Adrenal gland (tissue), 9 donors: ENCODE measurements at regions not wholly inside any gene's neighbourhood (a gene's known extent, or its start where the extent isn't known, plus 50 kb on each side); places are given as distances from the start of the nearest gene placed in this dataset.

Source experiments
- DNase-seq, 7 donors: peaks; one replicate each; pipeline ENCODE4 v3.0.0-alpha.2; 2019 to 2020
- H3K27ac ChIP-seq, 5 donors: fragments of 200-600 bp; sonication (generic) in 4 of 5; 1 replicate in 3 of 5; 2 replicates in 2 of 5; pipeline versions ENCODE4 v1.5.1 to v1.8.0; 2016 to 2020; ENCODE audit warnings: mild to moderate bottlenecking in 1 of 5
- H3K27me3 ChIP-seq: fragments of 200-600 bp; 2 replicates; pipeline ENCODE4 v1.8.0; 2021
- H3K36me3 ChIP-seq, 2 donors: fragments of 200-600 bp; replicated peaks in 1 of 2; 1 replicate in 1 of 2; 2 replicates in 1 of 2; pipeline versions ENCODE4 v1.5.1 to v1.8.0; 2018 to 2022
- H3K4me1 ChIP-seq, 2 donors: fragments of 200-600 bp; replicated peaks in 1 of 2; 1 replicate in 1 of 2; 2 replicates in 1 of 2; pipeline versions ENCODE4 v1.5.1 to v1.8.0; 2018 to 2021
- H3K4me3 ChIP-seq, 4 donors: fragments of 200-600 bp; sonication (generic) in 3 of 4; one replicate each; pipeline ENCODE4 v1.5.1; 2016 to 2018
- H3K9me3 ChIP-seq, 3 donors: fragments of 200-600 bp; sonication (generic) in 1 of 3; replicated peaks in 1 of 3; 1 replicate in 2 of 3; 2 replicates in 1 of 3; pipeline versions ENCODE4 v1.5.1 to v1.8.0; 2016 to 2021
- POLR2A ChIP-seq, 2 donors: fragments of 450-650 bp; IDR thresholded peaks; one replicate each; pipeline ENCODE4 v1.6.1; 2017; ENCODE audit warnings: antibody characterized with exemption in 2 of 2, mild to moderate bottlenecking in 2 of 2, moderate library complexity in 1 of 2
- WGBS, 4 donors: extraction: QIAGEN DNeasy Blood & Tissue Kit in 2 of 4; methylation state at CpG; one replicate each; pipeline versions ENCODE4 v1.1.5 to v1.1.7; 2013 to 2017; 5-methylcytosine and 5-hydroxymethylcytosine counted together
- intact Hi-C, 2 donors: fragments of 100-400 bp; cut with DNase I; formaldehyde crosslinking; loops; one replicate each; pipeline versions ENCODE4 v1.14.1 to v1.15.0; 2022 to 2023
- TF ChIP-seq, protein P1 (sequence below), 6 experiments: fragments of 450-650 bp in 4 of 6; fragments of 200-600 bp in 2 of 6; sonication (generic) in 1 of 6; IDR thresholded peaks; 1 replicate in 5 of 6; 2 replicates in 1 of 6; pipeline versions ENCODE4 v1.5.1 to v1.8.0; 2016 to 2021; ENCODE audit warnings: antibody characterized with exemption in 6 of 6, mild to moderate bottlenecking in 2 of 6, moderate library complexity in 1 of 6
- donor health status: healthy with polysubstance abuse.
- donor health status: Bipolar disorder and iron deficiency.
- donor health status: DM: yes; HTN: yes; CAD: no.
- donor health status: DM: no; HTN: no; CAD: no.
- donor health status: DM: no; HTN: no; CAD: no.

DNA sequence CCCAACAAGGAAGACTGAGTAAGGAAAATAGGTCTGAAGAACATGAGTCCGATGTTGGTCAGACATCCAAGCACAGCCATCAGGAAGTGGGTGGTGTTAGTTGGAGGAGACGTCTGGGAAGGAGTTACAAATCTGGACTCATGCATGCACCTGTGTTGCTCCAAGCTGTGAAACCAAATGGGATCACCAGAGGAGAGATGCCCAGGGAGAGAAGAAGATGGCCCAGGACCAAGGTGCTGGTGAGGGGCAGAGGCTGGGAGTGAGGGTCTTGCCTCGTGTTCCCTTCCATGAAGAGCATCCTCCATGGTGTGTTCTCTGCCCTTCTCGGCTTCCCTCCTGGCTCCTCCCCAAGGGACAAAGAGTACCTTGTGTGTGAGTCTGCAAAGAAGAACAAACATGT lies 405.6 kb downstream of the NPHP4 start:
- Histone ChIP-seq H3K4me3 (no peak overlapping the region), H3K36me3 (no peaks in the 10 kb centered on the region), H3K27me3 (no peaks in the 10 kb centered on the region), H3K4me1 (no peaks in the 10 kb centered on the region), H3K27ac (no peak overlapping the region), H3K9me3 (peaks cover 0 to 8% (median 0%) of the 10 kb centered on the region in 3 donors)
- intact Hi-C loops = no loop called here
- DNase-seq = peak in 1 of 7 donors; percentile 14
- no peak for TF ChIP-seq POLR2A (IDR thresholded peaks at IDR 0.05)
- TF ChIP-seq, protein P1, sequence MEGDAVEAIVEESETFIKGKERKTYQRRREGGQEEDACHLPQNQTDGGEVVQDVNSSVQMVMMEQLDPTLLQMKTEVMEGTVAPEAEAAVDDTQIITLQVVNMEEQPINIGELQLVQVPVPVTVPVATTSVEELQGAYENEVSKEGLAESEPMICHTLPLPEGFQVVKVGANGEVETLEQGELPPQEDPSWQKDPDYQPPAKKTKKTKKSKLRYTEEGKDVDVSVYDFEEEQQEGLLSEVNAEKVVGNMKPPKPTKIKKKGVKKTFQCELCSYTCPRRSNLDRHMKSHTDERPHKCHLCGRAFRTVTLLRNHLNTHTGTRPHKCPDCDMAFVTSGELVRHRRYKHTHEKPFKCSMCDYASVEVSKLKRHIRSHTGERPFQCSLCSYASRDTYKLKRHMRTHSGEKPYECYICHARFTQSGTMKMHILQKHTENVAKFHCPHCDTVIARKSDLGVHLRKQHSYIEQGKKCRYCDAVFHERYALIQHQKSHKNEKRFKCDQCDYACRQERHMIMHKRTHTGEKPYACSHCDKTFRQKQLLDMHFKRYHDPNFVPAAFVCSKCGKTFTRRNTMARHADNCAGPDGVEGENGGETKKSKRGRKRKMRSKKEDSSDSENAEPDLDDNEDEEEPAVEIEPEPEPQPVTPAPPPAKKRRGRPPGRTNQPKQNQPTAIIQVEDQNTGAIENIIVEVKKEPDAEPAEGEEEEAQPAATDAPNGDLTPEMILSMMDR (IDR thresholded peaks at IDR 0.05) = no peak
- 71 to 82% (median 71%) methylated on average over 4 of the region's 4 CpGs for WGBS, 4 donors

- 64 to 84% (median 74%) methylated on average over 9 of the region's 9 CpGs for WGBS, 4 donors
- TF ChIP-seq, protein P1 (IDR thresholded peaks at IDR 0.05) = no peak
- TF ChIP-seq POLR2A (IDR thresholded peaks at IDR 0.05) = no peak
- peak in 1 of 7 donors; percentile 11 for DNase-seq
- Histone ChIP-seq H3K36me3 (no peaks in the 10 kb centered on the region), H3K27me3 (no peaks in the 10 kb centered on the region), H3K4me1 (no peaks in the 10 kb centered on the region), H3K27ac (no peak overlapping the region), H3K4me3 (no peak overlapping the region), H3K9me3 (no peaks in the 10 kb centered on the region)
- intact Hi-C loops = no loop called here
These were observed 407.0 kb downstream of the NPHP4 start for GRCh38 chr1:5585256-5585655.

DNA sequence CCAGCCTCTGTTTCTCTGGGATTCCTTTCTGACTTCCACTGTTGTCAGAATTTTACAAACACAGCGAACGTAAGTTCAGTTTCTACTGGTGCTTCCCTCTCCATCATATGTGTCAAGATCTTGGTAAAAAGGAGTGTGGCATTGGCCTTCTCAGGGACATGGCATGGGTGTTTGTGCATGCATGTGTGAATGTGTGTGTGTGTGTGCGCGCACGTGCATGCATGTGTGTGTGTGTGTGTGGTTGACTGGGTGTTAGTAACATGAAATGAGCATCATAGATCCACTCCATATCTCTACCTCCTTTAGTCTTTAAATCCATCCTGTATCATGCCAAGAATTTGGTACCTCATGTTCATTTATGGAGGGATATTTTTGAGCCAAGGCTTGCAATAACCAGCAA lies 411.3 kb downstream of the NPHP4 start:
- Histone ChIP-seq H3K27ac (no peak overlapping the region), H3K9me3 (no peaks in the 10 kb centered on the region), H3K36me3 (no peaks in the 10 kb centered on the region), H3K27me3 (no peaks in the 10 kb centered on the region), H3K4me3 (no peak overlapping the region), H3K4me1 (no peaks in the 10 kb centered on the region)
- TF ChIP-seq POLR2A (IDR thresholded peaks at IDR 0.05) = no peak
- TF ChIP-seq, protein P1 (IDR thresholded peaks at IDR 0.05) = no peak
- DNase-seq = peak in 1 of 7 donors; percentile 3
- intact Hi-C loops = no loop called here
- 53 to 90% (median 78%) methylated on average over 5 of the region's 5 CpGs for WGBS, 4 donors

DNA sequence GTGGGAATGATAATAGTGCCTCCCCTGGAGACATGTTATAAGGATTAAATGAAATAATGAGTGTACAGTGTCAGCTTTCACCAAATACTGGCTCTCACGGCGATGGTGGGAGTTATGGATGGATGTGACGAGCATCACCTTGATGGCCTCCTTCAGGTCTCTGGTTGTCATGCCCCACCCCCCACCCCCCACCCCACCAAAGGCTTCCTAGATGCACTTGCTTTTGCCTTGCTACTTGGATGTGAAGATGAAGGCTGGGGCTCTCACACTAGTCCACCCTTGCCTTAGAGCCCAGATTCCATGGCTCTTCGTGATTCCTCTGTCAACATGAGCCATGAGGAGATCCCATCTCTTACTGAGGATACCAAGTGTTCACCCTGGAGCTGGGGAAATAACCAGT lies 412.3 kb downstream of the NPHP4 start:
- H3K4me1 ChIP-seq = no peaks in the 10 kb centered on the region
- no peaks in the 10 kb centered on the region for H3K27me3 ChIP-seq
- intact Hi-C loops = no loop called here
- H3K9me3 ChIP-seq = no peaks in the 10 kb centered on the region
- TF ChIP-seq, protein P1 (IDR thresholded peaks at IDR 0.05) = no peak
- TF ChIP-seq POLR2A (IDR thresholded peaks at IDR 0.05) = no peak
- H3K36me3 ChIP-seq = no peaks in the 10 kb centered on the region
- H3K4me3 ChIP-seq = no peak overlapping the region
- WGBS, 4 donors = 67 to 87% (median 84%) methylated on average over 4 of the region's 4 CpGs
- H3K27ac ChIP-seq = no peak overlapping the region
- peak in 1 of 7 donors; percentile 2 for DNase-seq
